ENCODE measurements at regions not wholly inside any gene's neighbourhood (a gene's known extent, or its start where the extent isn't known, plus 50 kb on each side); places are given as distances from the start of the nearest gene placed in this dataset.

- no peak for TF ChIP-seq POLR2A (IDR thresholded peaks at IDR 0.05)
- no peak for TF ChIP-seq CTCF (IDR thresholded peaks at IDR 0.05)
- no peak for ATAC-seq
These were observed 60.0 kb downstream of the NRN1 start for GRCh38 chr6:5946701-5947100.

GRCh38 chr6:5946181-5946580, 60.5 kb downstream of the NRN1 start:
- 74 to 76% methylated on average over 4 of the region's 4 CpGs for WGBS, 2 donors
- DNase-seq = peak in 1 of 4 donors; percentile 7
- no peaks in the 10 kb centered on the region for H3K4me1 ChIP-seq
- ATAC-seq = no peak
- H3K36me3 ChIP-seq (replicated peaks in 1 of 2; ENCODE audit: insufficient read depth in 1 of 2, low read depth in 2 of 2) = no peaks in the 10 kb centered on the region
- H3K27me3 ChIP-seq = no peaks in the 10 kb centered on the region
- intact Hi-C loops (cut with DNase I) = no loop called here
- no peak overlapping the region for H3K4me3 ChIP-seq
- no peaks in the 10 kb centered on the region for H3K9me3 ChIP-seq
- TF ChIP-seq CTCF (IDR thresholded peaks at IDR 0.05) = no peak
- TF ChIP-seq POLR2A (IDR thresholded peaks at IDR 0.05) = no peak
- no peak overlapping the region for H3K27ac ChIP-seq

More at GRCh38 chr6:5946701-5947100, 60.0 kb downstream of the NRN1 start:
- H3K4me1 ChIP-seq = no peaks in the 10 kb centered on the region
- no peak for DNase-seq
- no peaks in the 10 kb centered on the region for H3K36me3 ChIP-seq (replicated peaks in 1 of 2; ENCODE audit: insufficient read depth in 1 of 2, low read depth in 2 of 2)
- H3K9me3 ChIP-seq = no peaks in the 10 kb centered on the region
- no peaks in the 10 kb centered on the region for H3K27me3 ChIP-seq
- intact Hi-C loops (cut with DNase I) = no loop called here
- 77 to 85% methylated on average over 2 of the region's 2 CpGs for WGBS, 2 donors
- H3K4me3 ChIP-seq = no peak overlapping the region
- no peak overlapping the region for H3K27ac ChIP-seq

DNA sequence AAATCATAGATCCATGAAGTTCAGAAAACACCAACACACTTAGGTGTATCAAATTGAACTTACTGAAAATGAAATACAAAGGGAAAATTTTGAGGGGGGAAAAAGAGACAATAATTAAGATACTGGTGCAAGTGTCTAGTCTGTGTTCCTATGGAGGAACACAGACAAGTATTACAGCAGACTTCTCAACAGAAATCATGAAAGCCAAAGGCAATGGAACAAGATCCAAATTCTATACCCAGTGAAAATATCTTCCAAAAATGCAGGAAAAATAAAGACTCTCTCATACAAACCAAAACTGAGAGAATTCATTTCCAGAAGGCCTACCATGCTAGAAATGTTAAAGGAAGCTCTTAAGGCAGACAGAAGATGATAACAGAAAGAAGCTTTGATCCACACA, 63.1 kb downstream of the NRN1 start:
- Histone ChIP-seq H3K27ac (no peak overlapping the region), H3K9me3 (no peaks in the 10 kb centered on the region), H3K27me3 (no peaks in the 10 kb centered on the region), H3K36me3 (replicated peaks in 1 of 2; ENCODE audit: insufficient read depth in 1 of 2, low read depth in 2 of 2) (no peaks in the 10 kb centered on the region), H3K4me1 (no peaks in the 10 kb centered on the region), H3K4me3 (no peak overlapping the region)
- intact Hi-C loops (cut with DNase I) = no loop called here
- TF ChIP-seq CTCF (IDR thresholded peaks at IDR 0.05) = no peak
- no peak for TF ChIP-seq POLR2A (IDR thresholded peaks at IDR 0.05)
- DNase-seq = no peak
- no peak for ATAC-seq

DNA sequence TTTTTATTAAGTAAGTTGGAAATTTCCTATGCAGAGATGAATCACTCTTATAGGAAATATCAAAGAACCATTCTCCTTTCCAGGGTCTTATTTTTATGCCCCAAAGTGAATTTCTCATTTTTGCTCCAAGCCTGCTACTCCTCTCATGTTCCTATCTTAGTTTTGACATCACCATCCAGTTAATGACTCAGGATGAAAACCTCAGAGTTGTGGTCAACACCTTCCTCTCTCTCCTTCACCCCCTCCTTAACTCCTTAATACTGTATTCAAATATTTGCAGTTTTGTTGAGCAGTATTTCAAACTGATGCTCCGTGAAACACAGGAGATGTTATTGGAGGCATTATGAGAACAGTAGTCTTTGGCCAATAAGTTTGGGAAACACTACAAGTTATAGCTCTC, 64.1 kb downstream of the NRN1 start:
- 73 to 84% methylated on average over 1 of the region's 1 CpG for WGBS, 2 donors
- Histone ChIP-seq H3K9me3 (no peaks in the 10 kb centered on the region), H3K36me3 (replicated peaks in 1 of 2; ENCODE audit: insufficient read depth in 1 of 2, low read depth in 2 of 2) (no peaks in the 10 kb centered on the region), H3K27ac (no peak overlapping the region), H3K27me3 (no peaks in the 10 kb centered on the region), H3K4me3 (no peak overlapping the region), H3K4me1 (no peaks in the 10 kb centered on the region)
- DNase-seq (no peak), ATAC-seq (no peak)
- no peak for TF ChIP-seq POLR2A (IDR thresholded peaks at IDR 0.05)
- TF ChIP-seq CTCF (IDR thresholded peaks at IDR 0.05) = no peak
- intact Hi-C loops (cut with DNase I) = no loop called here

- intact Hi-C loops (cut with DNase I) = no loop called here
- no peaks in the 10 kb centered on the region for H3K4me1 ChIP-seq
- TF ChIP-seq POLR2A (IDR thresholded peaks at IDR 0.05) = no peak
- TF ChIP-seq CTCF (IDR thresholded peaks at IDR 0.05) = no peak
- H3K36me3 ChIP-seq (replicated peaks in 1 of 2; ENCODE audit: insufficient read depth in 1 of 2, low read depth in 2 of 2) = no peaks in the 10 kb centered on the region
- H3K27me3 ChIP-seq = no peaks in the 10 kb centered on the region
- H3K9me3 ChIP-seq = no peaks in the 10 kb centered on the region
- DNase-seq = no peak
- H3K27ac ChIP-seq = no peak overlapping the region
- H3K4me3 ChIP-seq = no peak overlapping the region
- 46 to 58% methylated on average over 5 of the region's 5 CpGs for WGBS, 2 donors
- ATAC-seq = no peak
These were observed 65.5 kb downstream of the NRN1 start for GRCh38 chr6:5941188-5941587.

Data from body of pancreas (tissue), 4 donors.